Psoas muscle (tissue), 7 donors: ENCODE measurements at regions not wholly inside any gene's neighbourhood (a gene's known extent, or its start where the extent isn't known, plus 50 kb on each side); places are given as distances from the start of the nearest gene placed in this dataset.

ENCODE experiments used
- ATAC-seq, 4 donors: fragments of 200-7000 bp; cut with Tn5 transposase; one replicate each; pipeline ENCODE4 v1.9.1; 2020; ENCODE audit warnings: moderate library complexity in 3 of 4, mild to moderate bottlenecking in 2 of 4
- DNase-seq, 2 donors: peaks; one replicate each; pipeline ENCODE4 v3.0.0-alpha.2; 2020
- H3K27ac ChIP-seq: fragments of 200-600 bp; one replicate; pipeline ENCODE4 v1.8.0; 2022
- H3K27me3 ChIP-seq, 3 donors: fragments of 200-600 bp in 1 of 3; one replicate each; pipeline versions ENCODE4 v1.6.1 to v1.8.0; 2013 to 2022; ENCODE audit warnings: low read length in 2 of 3, mild to moderate bottlenecking in 2 of 3, moderate library complexity in 1 of 3; ENCODE audit not compliant: insufficient read depth in 3 of 3
- H3K36me3 ChIP-seq, 2 donors: fragments of 200-600 bp in 1 of 2; one replicate each; pipeline versions ENCODE4 v1.6.1 to v1.8.0; 2013 to 2022; ENCODE audit warnings: low read depth in 1 of 2, mild to moderate bottlenecking in 1 of 2, moderate library complexity in 1 of 2; ENCODE audit not compliant: insufficient read depth in 1 of 2
- H3K4me1 ChIP-seq: fragments of 200-600 bp; one replicate; pipeline ENCODE4 v1.8.0; 2022
- H3K4me3 ChIP-seq: fragments of 200-600 bp; one replicate; pipeline ENCODE4 v1.8.0; 2022; ENCODE audit warnings: mild to moderate bottlenecking
- H3K9me3 ChIP-seq: fragments of 200-600 bp; one replicate; pipeline ENCODE4 v1.8.0; 2022
- WGBS, 3 donors: extraction: QIAGEN DNeasy Blood & Tissue Kit; methylation state at CpG; one replicate each; pipeline versions ENCODE4 v1.1.6 to v1.1.7; 2013; 5-methylcytosine and 5-hydroxymethylcytosine counted together
- intact Hi-C, 2 donors: fragments of 100-400 bp; cut with DNase I; formaldehyde crosslinking; loops; one replicate each; pipeline versions ENCODE4 v1.11.0 to v1.14.2; 2022
- TF ChIP-seq, protein P1 (sequence below): fragments of 200-600 bp; IDR thresholded peaks from one replicate; pipeline ENCODE4 v1.8.0; 2022; ENCODE audit warnings: antibody characterized with exemption
- donor health status: healthy with polysubstance abuse.
- donor health status: DM: no; HTN: no; CAD: no; lungs with moderate emphysema.
- donor health status: Bipolar disorder and iron deficiency.
- donor health status: healthy.
- donor health status: DM: yes; HTN: yes; CAD: no.
- donor health status: DM: no; HTN: no; CAD: no.
- donor health status: DM: yes; HTN: yes; CAD: no.

DNA sequence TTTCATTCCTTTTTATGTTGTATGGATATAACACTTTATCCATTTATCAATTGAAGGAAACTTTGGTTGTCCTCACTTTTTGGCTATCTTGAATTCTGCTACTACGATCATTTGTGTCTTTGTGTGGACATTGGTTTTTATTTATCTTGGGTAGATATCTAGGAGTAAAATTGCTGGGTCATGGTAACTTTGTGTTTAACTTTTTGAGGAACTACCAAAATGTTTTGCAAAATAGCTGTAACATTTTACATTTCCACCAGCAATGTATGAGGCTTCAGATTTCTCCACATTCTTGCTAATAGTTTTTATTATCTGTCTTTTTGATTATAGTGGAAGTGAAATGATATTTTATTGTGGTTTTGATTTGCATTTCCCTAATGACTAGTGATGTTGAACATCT lies 55.6 kb downstream of the TLNRD1 start:
- no peaks in the 10 kb centered on the region for H3K36me3 ChIP-seq
- intact Hi-C loops: no loop called here
- no peaks in the 10 kb centered on the region for H3K4me1 ChIP-seq
- ATAC-seq (no peak), DNase-seq (no peak)
- H3K27me3 ChIP-seq: no peaks in the 10 kb centered on the region
- no peak overlapping the region for H3K27ac ChIP-seq
- H3K9me3 ChIP-seq: no peaks in the 10 kb centered on the region
- no peak overlapping the region for H3K4me3 ChIP-seq
- TF ChIP-seq, protein P1, sequence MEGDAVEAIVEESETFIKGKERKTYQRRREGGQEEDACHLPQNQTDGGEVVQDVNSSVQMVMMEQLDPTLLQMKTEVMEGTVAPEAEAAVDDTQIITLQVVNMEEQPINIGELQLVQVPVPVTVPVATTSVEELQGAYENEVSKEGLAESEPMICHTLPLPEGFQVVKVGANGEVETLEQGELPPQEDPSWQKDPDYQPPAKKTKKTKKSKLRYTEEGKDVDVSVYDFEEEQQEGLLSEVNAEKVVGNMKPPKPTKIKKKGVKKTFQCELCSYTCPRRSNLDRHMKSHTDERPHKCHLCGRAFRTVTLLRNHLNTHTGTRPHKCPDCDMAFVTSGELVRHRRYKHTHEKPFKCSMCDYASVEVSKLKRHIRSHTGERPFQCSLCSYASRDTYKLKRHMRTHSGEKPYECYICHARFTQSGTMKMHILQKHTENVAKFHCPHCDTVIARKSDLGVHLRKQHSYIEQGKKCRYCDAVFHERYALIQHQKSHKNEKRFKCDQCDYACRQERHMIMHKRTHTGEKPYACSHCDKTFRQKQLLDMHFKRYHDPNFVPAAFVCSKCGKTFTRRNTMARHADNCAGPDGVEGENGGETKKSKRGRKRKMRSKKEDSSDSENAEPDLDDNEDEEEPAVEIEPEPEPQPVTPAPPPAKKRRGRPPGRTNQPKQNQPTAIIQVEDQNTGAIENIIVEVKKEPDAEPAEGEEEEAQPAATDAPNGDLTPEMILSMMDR: no peak
- 80 to 97% (median 92%) methylated on average over 1 of the region's 1 CpG for WGBS, 3 donors

DNA sequence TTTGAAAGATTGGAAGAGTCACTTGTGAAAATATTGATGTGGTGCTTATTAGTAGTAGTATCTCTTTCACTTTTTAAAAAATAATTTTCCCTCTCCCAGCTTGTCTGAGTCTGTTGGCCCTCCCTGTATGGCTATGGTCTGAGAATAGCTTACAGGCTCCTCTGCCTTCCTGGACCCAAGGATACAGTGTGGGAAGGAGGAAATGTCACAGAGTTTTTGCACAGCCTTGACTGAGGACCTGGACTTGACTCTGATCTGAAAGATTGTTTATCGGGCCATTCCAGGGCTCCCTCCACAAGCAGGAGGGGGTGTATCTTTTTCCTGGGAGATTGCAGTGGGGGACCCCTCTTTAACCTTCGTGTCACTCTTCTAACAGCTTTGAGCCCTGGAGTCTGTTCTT lies 59.7 kb downstream of the TLNRD1 start:
- Histone ChIP-seq H3K27ac (no peak overlapping the region), H3K27me3 (peaks cover 0 to 2% (median 0%) of the 10 kb centered on the region in 3 donors), H3K4me3 (no peak overlapping the region), H3K9me3 (no peaks in the 10 kb centered on the region), H3K36me3 (no peaks in the 10 kb centered on the region), H3K4me1 (no peaks in the 10 kb centered on the region)
- intact Hi-C loops: no loop called here
- WGBS, 3 donors: 73 to 80% (median 76%) methylated on average over 2 of the region's 2 CpGs
- no peak for ATAC-seq
- TF ChIP-seq, protein P1: no peak
- no peak for DNase-seq

GRCh38 chr15:81060907-81061306 lies 60.2 kb downstream of the TLNRD1 start:
- intact Hi-C loops: no loop called here
- H3K27me3 ChIP-seq: peaks cover 0 to 2% (median 0%) of the 10 kb centered on the region in 3 donors
- 37 to 70% (median 59%) methylated on average over 2 of the region's 2 CpGs for WGBS, 3 donors
- DNase-seq (no peak), ATAC-seq (no peak)
- TF ChIP-seq, protein P1: no peak
- no peak overlapping the region for H3K27ac ChIP-seq
- no peaks in the 10 kb centered on the region for H3K36me3 ChIP-seq
- no peaks in the 10 kb centered on the region for H3K9me3 ChIP-seq
- H3K4me1 ChIP-seq: no peaks in the 10 kb centered on the region
- H3K4me3 ChIP-seq: no peak overlapping the region

GRCh38 chr15:81061490-81062253 lies 60.9 kb downstream of the TLNRD1 start:
- Histone ChIP-seq H3K4me1 (no peaks in the 10 kb centered on the region), H3K27ac (no peak overlapping the region), H3K36me3 (no peaks in the 10 kb centered on the region), H3K4me3 (no peak overlapping the region), H3K9me3 (no peaks in the 10 kb centered on the region), H3K27me3 (peaks cover 0 to 2% (median 0%) of the 10 kb centered on the region in 3 donors)
- DNase-seq (no peak), ATAC-seq (no peak)
- 78 to 82% (median 81%) methylated on average over 5 of the region's 5 CpGs for WGBS, 3 donors
- intact Hi-C loops: no loop called here
- TF ChIP-seq, protein P1: no peak

DNA sequence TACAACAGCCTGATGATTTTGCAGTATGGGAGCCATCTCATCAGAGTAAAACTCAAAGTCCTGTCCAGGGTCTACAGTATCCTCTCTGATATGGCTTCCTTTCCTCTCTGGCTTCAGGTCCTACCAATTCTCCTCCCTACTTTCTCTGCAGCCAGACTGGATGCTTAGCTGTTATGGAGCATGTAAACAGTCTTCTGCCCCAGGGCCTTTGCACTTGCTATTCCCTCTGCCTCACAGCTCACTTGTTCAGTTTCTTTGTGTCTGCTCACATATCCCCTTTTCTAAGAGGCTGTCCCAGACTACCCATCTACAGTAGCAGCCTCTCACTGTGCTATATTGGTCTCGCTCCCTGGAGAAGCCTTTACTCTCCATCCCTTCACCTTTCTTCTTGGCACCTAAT lies 62.2 kb downstream of the TLNRD1 start:
- intact Hi-C loops: no loop called here
- H3K4me1 ChIP-seq: no peaks in the 10 kb centered on the region
- no peaks in the 10 kb centered on the region for H3K36me3 ChIP-seq
- ATAC-seq: no peak
- no peak overlapping the region for H3K27ac ChIP-seq
- WGBS, 3 donors: 95 to 100% (median 100%) methylated on average over 1 of the region's 1 CpG
- no peak for DNase-seq
- no peak overlapping the region for H3K4me3 ChIP-seq
- TF ChIP-seq, protein P1: no peak
- H3K27me3 ChIP-seq: peaks cover 0 to 2% (median 0%) of the 10 kb centered on the region in 3 donors
- no peaks in the 10 kb centered on the region for H3K9me3 ChIP-seq
